ENCODE measurements at regions not wholly inside any gene's neighbourhood (a gene's known extent, or its start where the extent isn't known, plus 50 kb on each side); places are given as distances from the start of the nearest gene placed in this dataset.

- Histone ChIP-seq H3K9me3 (ENCODE audit: control insufficient read depth in 2 of 2, low read length in 2 of 2) (no peaks in the 10 kb centered on the region), H3K27me3 (ENCODE audit: control insufficient read depth, insufficient read depth, low read length) (no peaks in the 10 kb centered on the region), H3K4me3 (ENCODE audit: low read depth, low read length) (no peak overlapping the region), H3K27ac (ENCODE audit: insufficient read depth, low read length, poor library complexity, severe bottlenecking) (no peak overlapping the region), H3K36me3 (ENCODE audit: control insufficient read depth, insufficient read depth, low read length) (no peaks in the 10 kb centered on the region), H3K4me1 (ENCODE audit: control insufficient read depth, insufficient read depth, low read length, poor library complexity, severe bottlenecking) (no peaks in the 10 kb centered on the region)
- Mint-ChIP-seq H3K27ac (no peak overlapping the region), H3K4me1 (no peaks in the 10 kb centered on the region), H3K4me3 (no peak overlapping the region), H3K9me3 (peaks cover 0 to 3% (median 0%) of the 10 kb centered on the region in 7 donors), H3K36me3 (no peaks in the 10 kb centered on the region), H3K27me3 (no peaks in the 10 kb centered on the region)
- DNase-seq (no peak), ATAC-seq (ENCODE audit: low read depth in 2 of 2) (no peak)
Observed at GRCh38 chr1:70896224-70896623, 151.4 kb downstream of the PTGER3 start.

- Mint-ChIP-seq H3K9me3 (peaks cover 0 to 3% (median 0%) of the 10 kb centered on the region in 7 donors), H3K27me3 (no peaks in the 10 kb centered on the region), H3K4me3 (no peak overlapping the region), H3K4me1 (no peaks in the 10 kb centered on the region), H3K36me3 (no peaks in the 10 kb centered on the region), H3K27ac (no peak overlapping the region)
- DNase-seq: no peak
- H3K36me3 ChIP-seq (ENCODE audit: control insufficient read depth, insufficient read depth, low read length): no peaks in the 10 kb centered on the region
- H3K27ac ChIP-seq (ENCODE audit: insufficient read depth, low read length, poor library complexity, severe bottlenecking): no peak overlapping the region
- no peak overlapping the region for H3K4me3 ChIP-seq (ENCODE audit: low read depth, low read length)
- H3K9me3 ChIP-seq (ENCODE audit: control insufficient read depth in 2 of 2, low read length in 2 of 2): no peaks in the 10 kb centered on the region
- H3K4me1 ChIP-seq (ENCODE audit: control insufficient read depth, insufficient read depth, low read length, poor library complexity, severe bottlenecking): no peaks in the 10 kb centered on the region
- H3K27me3 ChIP-seq (ENCODE audit: control insufficient read depth, insufficient read depth, low read length): no peaks in the 10 kb centered on the region
- no peak for ATAC-seq (ENCODE audit: low read depth in 2 of 2)
Observed at GRCh38 chr1:70897273-70897672, 150.3 kb downstream of the PTGER3 start.

- H3K36me3 Mint-ChIP-seq: no peaks in the 10 kb centered on the region
- Histone ChIP-seq H3K4me3 (ENCODE audit: low read depth, low read length) (no peak overlapping the region), H3K27me3 (ENCODE audit: control insufficient read depth, insufficient read depth, low read length) (no peaks in the 10 kb centered on the region), H3K4me1 (ENCODE audit: control insufficient read depth, insufficient read depth, low read length, poor library complexity, severe bottlenecking) (no peaks in the 10 kb centered on the region), H3K36me3 (ENCODE audit: control insufficient read depth, insufficient read depth, low read length) (no peaks in the 10 kb centered on the region), H3K27ac (ENCODE audit: insufficient read depth, low read length, poor library complexity, severe bottlenecking) (no peak overlapping the region), H3K9me3 (ENCODE audit: control insufficient read depth in 2 of 2, low read length in 2 of 2) (no peaks in the 10 kb centered on the region)
- H3K27me3 Mint-ChIP-seq: no peaks in the 10 kb centered on the region
- no peaks in the 10 kb centered on the region for H3K4me1 Mint-ChIP-seq
- no peak overlapping the region for H3K27ac Mint-ChIP-seq
- peaks cover 0 to 3% (median 0%) of the 10 kb centered on the region in 7 donors for H3K9me3 Mint-ChIP-seq
- no peak for DNase-seq
- H3K4me3 Mint-ChIP-seq: no peak overlapping the region
- no peak for ATAC-seq (ENCODE audit: low read depth in 2 of 2)
Observed at GRCh38 chr1:70899735-70900134, 147.9 kb downstream of the PTGER3 start.

GRCh38 chr1:70902211-70902610, 145.4 kb downstream of the PTGER3 start:
- H3K36me3 ChIP-seq (ENCODE audit: control insufficient read depth, insufficient read depth, low read length): no peaks in the 10 kb centered on the region
- no peaks in the 10 kb centered on the region for H3K27me3 ChIP-seq (ENCODE audit: control insufficient read depth, insufficient read depth, low read length)
- Mint-ChIP-seq H3K4me1 (no peaks in the 10 kb centered on the region), H3K36me3 (no peaks in the 10 kb centered on the region), H3K27ac (no peak overlapping the region), H3K9me3 (peaks cover 0 to 5% (median 2%) of the 10 kb centered on the region in 7 donors), H3K27me3 (no peaks in the 10 kb centered on the region), H3K4me3 (no peak overlapping the region)
- ATAC-seq (ENCODE audit: low read depth in 2 of 2): no peak
- H3K4me1 ChIP-seq (ENCODE audit: control insufficient read depth, insufficient read depth, low read length, poor library complexity, severe bottlenecking): no peaks in the 10 kb centered on the region
- no peak overlapping the region for H3K4me3 ChIP-seq (ENCODE audit: low read depth, low read length)
- H3K9me3 ChIP-seq (ENCODE audit: control insufficient read depth in 2 of 2, low read length in 2 of 2): no peaks in the 10 kb centered on the region
- DNase-seq: no peak
- H3K27ac ChIP-seq (ENCODE audit: insufficient read depth, low read length, poor library complexity, severe bottlenecking): no peak overlapping the region

GRCh38 chr1:70906800-70907199, 140.8 kb downstream of the PTGER3 start:
- no peak overlapping the region for H3K4me3 Mint-ChIP-seq
- no peaks in the 10 kb centered on the region for H3K4me1 Mint-ChIP-seq
- Histone ChIP-seq H3K9me3 (ENCODE audit: control insufficient read depth in 2 of 2, low read length in 2 of 2) (no peaks in the 10 kb centered on the region), H3K4me3 (ENCODE audit: low read depth, low read length) (no peak overlapping the region), H3K27me3 (ENCODE audit: control insufficient read depth, insufficient read depth, low read length) (no peaks in the 10 kb centered on the region), H3K27ac (ENCODE audit: insufficient read depth, low read length, poor library complexity, severe bottlenecking) (no peak overlapping the region), H3K4me1 (ENCODE audit: control insufficient read depth, insufficient read depth, low read length, poor library complexity, severe bottlenecking) (no peaks in the 10 kb centered on the region), H3K36me3 (ENCODE audit: control insufficient read depth, insufficient read depth, low read length) (no peaks in the 10 kb centered on the region)
- no peaks in the 10 kb centered on the region for H3K36me3 Mint-ChIP-seq
- no peaks in the 10 kb centered on the region for H3K27me3 Mint-ChIP-seq
- ATAC-seq (ENCODE audit: low read depth in 2 of 2): no peak
- H3K9me3 Mint-ChIP-seq: peaks cover 0 to 5% (median 0%) of the 10 kb centered on the region in 7 donors
- no peak for DNase-seq
- H3K27ac Mint-ChIP-seq: no peak overlapping the region

- Mint-ChIP-seq H3K36me3 (no peaks in the 10 kb centered on the region), H3K4me3 (no peak overlapping the region), H3K27ac (no peak overlapping the region), H3K9me3 (peaks cover 0 to 8% (median 0%) of the 10 kb centered on the region in 7 donors), H3K27me3 (no peaks in the 10 kb centered on the region), H3K4me1 (no peaks in the 10 kb centered on the region)
- DNase-seq (no peak), ATAC-seq (ENCODE audit: low read depth in 2 of 2) (no peak)
- no peaks in the 10 kb centered on the region for H3K4me1 ChIP-seq (ENCODE audit: control insufficient read depth, insufficient read depth, low read length, poor library complexity, severe bottlenecking)
- no peak overlapping the region for H3K4me3 ChIP-seq (ENCODE audit: low read depth, low read length)
- H3K36me3 ChIP-seq (ENCODE audit: control insufficient read depth, insufficient read depth, low read length): no peaks in the 10 kb centered on the region
- no peaks in the 10 kb centered on the region for H3K27me3 ChIP-seq (ENCODE audit: control insufficient read depth, insufficient read depth, low read length)
- no peak overlapping the region for H3K27ac ChIP-seq (ENCODE audit: insufficient read depth, low read length, poor library complexity, severe bottlenecking)
- H3K9me3 ChIP-seq (ENCODE audit: control insufficient read depth in 2 of 2, low read length in 2 of 2): no peaks in the 10 kb centered on the region
Observed at GRCh38 chr1:70907563-70908310, 139.9 kb downstream of the PTGER3 start.

- Mint-ChIP-seq H3K27me3 (no peaks in the 10 kb centered on the region), H3K9me3 (peaks cover 0 to 8% (median 0%) of the 10 kb centered on the region in 7 donors), H3K27ac (no peak overlapping the region), H3K4me1 (no peaks in the 10 kb centered on the region), H3K4me3 (no peak overlapping the region), H3K36me3 (no peaks in the 10 kb centered on the region)
- Histone ChIP-seq H3K4me1 (ENCODE audit: control insufficient read depth, insufficient read depth, low read length, poor library complexity, severe bottlenecking) (no peaks in the 10 kb centered on the region), H3K27me3 (ENCODE audit: control insufficient read depth, insufficient read depth, low read length) (no peaks in the 10 kb centered on the region), H3K27ac (ENCODE audit: insufficient read depth, low read length, poor library complexity, severe bottlenecking) (no peak overlapping the region), H3K36me3 (ENCODE audit: control insufficient read depth, insufficient read depth, low read length) (no peaks in the 10 kb centered on the region), H3K4me3 (ENCODE audit: low read depth, low read length) (no peak overlapping the region), H3K9me3 (ENCODE audit: control insufficient read depth in 2 of 2, low read length in 2 of 2) (no peaks in the 10 kb centered on the region)
- DNase-seq: no peak
- ATAC-seq (ENCODE audit: low read depth in 2 of 2): no peak
Observed at GRCh38 chr1:70909262-70909822, 138.3 kb downstream of the PTGER3 start.

- H3K4me3 ChIP-seq (ENCODE audit: low read depth, low read length): no peak overlapping the region
- no peaks in the 10 kb centered on the region for H3K36me3 ChIP-seq (ENCODE audit: control insufficient read depth, insufficient read depth, low read length)
- no peak overlapping the region for H3K27ac Mint-ChIP-seq
- no peaks in the 10 kb centered on the region for H3K27me3 Mint-ChIP-seq
- H3K27ac ChIP-seq (ENCODE audit: insufficient read depth, low read length, poor library complexity, severe bottlenecking): no peak overlapping the region
- H3K9me3 Mint-ChIP-seq: peaks cover 0 to 8% (median 0%) of the 10 kb centered on the region in 7 donors
- DNase-seq (no peak), ATAC-seq (ENCODE audit: low read depth in 2 of 2) (no peak)
- H3K9me3 ChIP-seq (ENCODE audit: control insufficient read depth in 2 of 2, low read length in 2 of 2): no peaks in the 10 kb centered on the region
- no peaks in the 10 kb centered on the region for H3K36me3 Mint-ChIP-seq
- H3K4me1 Mint-ChIP-seq: no peaks in the 10 kb centered on the region
- no peaks in the 10 kb centered on the region for H3K27me3 ChIP-seq (ENCODE audit: control insufficient read depth, insufficient read depth, low read length)
- H3K4me1 ChIP-seq (ENCODE audit: control insufficient read depth, insufficient read depth, low read length, poor library complexity, severe bottlenecking): no peaks in the 10 kb centered on the region
- H3K4me3 Mint-ChIP-seq: no peak overlapping the region
Observed at GRCh38 chr1:70910013-70910412, 137.6 kb downstream of the PTGER3 start.

Measured in CD4-positive, CD25-positive, alpha-beta regulatory T cell (primary cell).